ENCODE measurements at regions not wholly inside any gene's neighbourhood (a gene's known extent, or its start where the extent isn't known, plus 50 kb on each side); places are given as distances from the start of the nearest gene placed in this dataset.

- DNase-seq = no peak
Measured at GRCh38 chr3:68288085-68288484, 633.7 kb upstream of the SUCLG2 start.

- DNase-seq = no peak
Measured at GRCh38 chr3:68287101-68287500, 632.7 kb upstream of the SUCLG2 start.

GRCh38 chr3:68274286-68274685 lies 619.9 kb upstream of the SUCLG2 start:
- DNase-seq = no peak

GRCh38 chr3:68271145-68271544 lies 616.7 kb upstream of the SUCLG2 start:
- no peak for DNase-seq

GRCh38 chr3:68256635-68257223 lies 602.3 kb upstream of the SUCLG2 start:
- DNase-seq = no peak

GRCh38 chr3:68249265-68249664 lies 594.9 kb upstream of the SUCLG2 start:
- no peak for DNase-seq

- DNase-seq = no peak
Measured at GRCh38 chr3:68242606-68243005, 588.2 kb upstream of the SUCLG2 start.

- DNase-seq = no peak
Measured at GRCh38 chr3:68239542-68239941, 585.1 kb upstream of the SUCLG2 start.

- DNase-seq = no peak
Measured at GRCh38 chr3:68234076-68234780, 579.8 kb upstream of the SUCLG2 start.

- no peak for DNase-seq
Measured at GRCh38 chr3:68228856-68229255, 574.4 kb upstream of the SUCLG2 start.

GRCh38 chr3:68220832-68221231 lies 566.4 kb upstream of the SUCLG2 start:
- no peak for DNase-seq

GRCh38 chr3:68211637-68212036 lies 557.2 kb upstream of the SUCLG2 start:
- DNase-seq = no peak

- DNase-seq = no peak
Measured at GRCh38 chr3:68210635-68211034, 556.2 kb upstream of the SUCLG2 start.

- DNase-seq = no peak
Measured at GRCh38 chr3:68207327-68207726, 552.9 kb upstream of the SUCLG2 start.

GRCh38 chr3:68206524-68207117 lies 552.2 kb upstream of the SUCLG2 start:
- DNase-seq = peak in 1 of 2 experiments; percentile 3

GRCh38 chr3:68186733-68187132 lies 532.3 kb upstream of the SUCLG2 start:
- DNase-seq = no peak

GRCh38 chr3:68176600-68176999 lies 522.2 kb upstream of the SUCLG2 start:
- DNase-seq = no peak

- DNase-seq = no peak
Measured at GRCh38 chr3:68173012-68173634, 518.7 kb upstream of the SUCLG2 start.

- no peak for DNase-seq
Measured at GRCh38 chr3:68172039-68172438, 517.6 kb upstream of the SUCLG2 start.

GRCh38 chr3:68163968-68164367 lies 509.6 kb upstream of the SUCLG2 start:
- no peak for DNase-seq

GRCh38 chr3:68163062-68163461 lies 508.6 kb upstream of the SUCLG2 start:
- DNase-seq = no peak

- no peak for DNase-seq
Measured at GRCh38 chr3:68162644-68163043, 508.2 kb upstream of the SUCLG2 start.

- DNase-seq = no peak
Measured at GRCh38 chr3:68151359-68151758, 496.9 kb upstream of the SUCLG2 start.

GRCh38 chr3:68148447-68148846 lies 494.0 kb upstream of the SUCLG2 start:
- DNase-seq = no peak

Measured in AML-193 (cell line).